HG03460 (cell line): ENCODE measurements at regions not wholly inside any gene's neighbourhood (a gene's known extent, or its start where the extent isn't known, plus 50 kb on each side); places are given as distances from the start of the nearest gene placed in this dataset.

Source experiments
- ATAC-seq: cut with Tn5 transposase; IDR thresholded peaks from one replicate; pipeline ENCODE4 v1.9.1; 2021; ENCODE audit not compliant: unreplicated experiment

GRCh38 chr9:108724122-108724521 lies 131.7 kb downstream of the ACTL7B start:
- no peak for ATAC-seq

DNA sequence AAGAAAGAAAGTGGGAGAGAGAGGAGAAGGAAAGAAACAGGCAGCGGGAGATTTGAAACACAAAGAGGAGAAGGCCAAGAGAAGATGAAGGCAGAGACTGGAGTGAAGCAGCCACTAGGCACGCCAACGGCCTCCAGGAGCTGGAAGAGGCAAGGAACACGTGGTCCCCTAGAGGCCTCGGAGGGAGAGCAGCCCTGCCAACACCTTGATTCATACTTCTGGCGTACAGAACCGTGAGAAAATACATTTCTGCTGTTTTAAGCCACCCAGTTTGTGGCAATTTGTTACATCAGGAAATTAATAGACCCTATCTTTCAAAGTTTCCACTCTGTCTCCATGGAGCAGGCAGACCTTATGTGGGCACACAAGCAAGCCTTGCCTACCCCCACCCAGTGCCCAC lies 133.4 kb downstream of the ACTL7B start:
- ATAC-seq = no peak

DNA sequence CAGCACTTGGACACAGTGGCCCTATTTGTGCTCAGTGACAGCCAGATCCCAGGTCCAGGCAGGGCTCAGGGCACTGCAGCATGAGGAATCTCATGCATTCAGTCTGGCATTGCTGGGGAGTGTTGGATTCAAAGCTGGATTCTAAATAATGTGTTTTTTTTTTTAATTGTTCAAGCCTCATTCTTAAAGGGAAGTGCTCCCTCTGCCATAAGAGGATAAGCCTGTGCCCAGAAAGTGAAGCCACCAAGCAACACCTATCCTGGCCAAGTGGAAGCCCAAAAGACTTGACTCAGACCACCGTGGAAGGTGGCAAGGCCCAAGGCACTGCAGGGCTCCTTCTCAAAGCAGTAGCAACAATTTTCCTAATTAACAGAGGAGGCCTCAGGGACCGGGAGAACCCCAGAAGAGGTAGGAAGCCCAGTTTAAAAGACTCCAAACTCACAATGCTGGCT lies 135.6 kb downstream of the ACTL7B start:
- ATAC-seq = no peak

DNA sequence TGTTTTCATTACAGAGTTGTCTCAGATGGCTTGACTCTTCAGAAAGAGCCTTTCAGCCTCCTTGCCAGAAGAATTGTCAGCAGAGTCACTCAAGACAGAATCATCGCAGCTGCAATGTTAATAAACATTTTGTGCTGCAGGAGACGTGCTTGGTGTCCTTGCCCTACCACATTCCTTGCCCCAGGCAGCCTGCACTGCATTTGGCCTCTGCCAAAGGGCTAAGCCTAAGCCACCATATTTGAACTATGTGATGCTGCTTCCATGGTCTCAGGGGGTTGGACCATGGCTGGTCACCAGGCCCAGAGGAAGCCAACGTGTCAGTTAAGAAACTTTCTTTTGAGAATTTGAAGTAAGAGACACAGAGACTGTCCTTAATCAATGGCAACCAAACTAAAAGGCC lies 145.4 kb downstream of the ACTL7B start:
- no peak for ATAC-seq

GRCh38 chr9:108709997-108710396 lies 145.8 kb downstream of the ACTL7B start:
- no peak for ATAC-seq

GRCh38 chr9:108709126-108709525 lies 146.7 kb downstream of the ACTL7B start:
- ATAC-seq = no peak

DNA sequence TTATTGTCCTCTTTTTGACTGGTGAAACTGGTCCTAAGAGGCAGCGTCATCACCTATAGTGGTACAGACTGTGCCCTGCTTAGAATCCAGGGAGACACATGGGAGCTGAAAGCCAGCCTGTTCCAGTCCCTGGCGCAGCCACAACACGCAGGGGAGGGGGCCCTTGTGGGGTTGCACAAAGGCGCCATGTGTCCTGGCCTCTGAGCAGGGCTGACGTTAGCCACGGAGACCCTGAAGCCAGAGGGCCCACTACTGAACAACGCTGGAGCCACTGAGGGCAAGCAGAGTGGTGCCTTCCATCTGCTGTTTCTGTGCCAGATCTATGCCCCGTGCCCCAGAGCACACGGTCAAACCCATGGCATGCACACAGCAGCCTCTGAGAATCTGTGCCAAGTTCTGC lies 147.3 kb downstream of the ACTL7B start:
- no peak for ATAC-seq

DNA sequence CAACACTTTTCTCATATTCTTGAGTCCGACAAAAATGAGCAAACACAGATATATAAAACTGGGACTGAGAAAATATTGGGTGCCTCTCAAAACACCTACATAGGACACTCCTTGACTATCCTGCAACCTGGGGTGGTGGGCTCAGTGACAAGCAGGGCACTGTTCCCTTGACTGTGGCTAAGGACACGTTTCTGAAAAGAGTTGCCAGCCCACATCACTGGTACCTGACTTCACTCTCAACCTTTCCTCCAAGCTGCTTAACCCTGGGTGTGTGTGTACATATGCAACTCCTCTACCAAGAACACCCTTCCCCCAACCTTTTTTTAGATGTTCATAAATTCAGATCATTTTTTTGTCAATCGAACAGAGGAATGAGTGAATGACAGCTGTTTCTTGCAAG lies 148.7 kb downstream of the ACTL7B start:
- no peak for ATAC-seq

GRCh38 chr9:108704156-108704852 lies 151.5 kb downstream of the ACTL7B start:
- ATAC-seq = no peak

DNA sequence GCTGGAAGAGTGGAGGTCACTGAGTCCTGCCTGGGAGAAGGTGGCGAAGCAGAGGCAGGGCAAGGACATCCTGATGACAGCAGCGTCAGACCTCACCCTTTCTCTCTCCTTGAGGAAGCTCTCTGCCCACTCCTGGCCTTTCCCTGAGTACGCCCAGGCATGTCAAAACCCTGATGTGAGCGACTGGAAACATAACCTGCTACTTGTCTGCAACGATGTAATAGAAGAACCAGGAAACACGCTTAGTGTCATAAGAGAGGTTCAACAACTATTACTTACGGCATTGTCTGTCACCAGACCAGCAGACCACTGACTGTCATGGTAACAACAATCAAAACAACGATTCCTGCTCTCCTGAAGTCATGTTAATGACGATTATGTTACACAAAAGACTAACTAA lies 152.4 kb downstream of the ACTL7B start:
- no peak for ATAC-seq

DNA sequence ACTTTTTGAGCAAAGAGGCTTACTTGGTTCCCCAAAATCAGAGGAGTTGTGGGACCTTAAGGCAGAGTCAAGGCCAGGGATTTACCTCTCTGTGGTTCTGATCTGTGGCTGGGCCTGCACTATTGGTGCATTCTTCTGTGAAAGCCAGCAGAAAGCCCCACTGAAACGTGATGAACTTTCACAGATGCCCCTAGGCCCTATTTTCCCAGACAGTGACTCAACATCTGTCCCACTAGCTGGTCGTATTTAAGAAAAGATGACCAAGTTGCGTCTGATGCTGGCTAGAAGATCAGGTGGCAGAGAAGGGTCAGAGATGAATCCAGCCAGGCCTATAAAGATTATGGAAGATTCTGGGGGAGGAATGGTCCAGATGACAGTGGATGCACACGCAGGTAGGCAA lies 153.1 kb downstream of the ACTL7B start:
- no peak for ATAC-seq

DNA sequence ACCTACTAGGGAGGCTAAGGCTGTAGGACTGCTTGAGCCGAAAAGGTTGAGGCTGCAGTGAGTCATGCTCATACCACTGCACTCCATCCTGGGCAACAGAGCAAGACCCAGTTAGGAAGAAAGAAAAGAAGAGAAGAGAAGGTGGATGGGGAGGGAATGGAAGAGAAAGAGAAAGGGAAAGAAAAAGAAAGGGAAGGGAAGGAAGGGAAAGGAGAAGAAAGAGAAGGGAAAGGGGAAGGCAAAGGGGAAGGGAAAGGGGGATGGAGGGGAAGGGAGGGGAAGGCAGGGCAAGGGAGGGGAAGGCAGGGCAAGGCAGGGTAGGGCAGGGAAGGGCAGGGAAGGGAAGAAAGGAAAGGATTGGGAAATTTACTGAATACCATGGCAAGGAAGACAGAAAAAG lies 157.0 kb downstream of the ACTL7B start:
- ATAC-seq = no peak

GRCh38 chr9:108698231-108698630 lies 157.6 kb downstream of the ACTL7B start:
- no peak for ATAC-seq

DNA sequence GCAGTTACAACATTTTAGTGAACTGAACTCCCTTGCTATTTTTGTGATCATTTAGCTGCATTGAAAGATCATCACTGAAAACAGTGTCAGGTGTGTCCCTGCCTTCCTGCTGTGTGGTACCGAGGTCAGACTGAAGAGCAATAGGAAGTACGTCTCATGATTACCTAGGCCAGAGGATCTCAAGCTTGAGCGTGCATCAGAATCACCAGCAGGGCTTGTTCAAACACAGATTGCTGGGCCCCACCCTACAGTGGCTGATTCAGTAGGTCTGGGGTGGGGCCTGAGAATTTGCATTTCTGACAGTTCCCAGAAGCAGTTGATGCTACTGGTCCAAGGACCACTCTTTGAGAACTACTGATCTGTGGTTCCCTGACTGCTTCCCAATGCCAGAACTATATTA lies 159.6 kb downstream of the ACTL7B start:
- no peak for ATAC-seq

DNA sequence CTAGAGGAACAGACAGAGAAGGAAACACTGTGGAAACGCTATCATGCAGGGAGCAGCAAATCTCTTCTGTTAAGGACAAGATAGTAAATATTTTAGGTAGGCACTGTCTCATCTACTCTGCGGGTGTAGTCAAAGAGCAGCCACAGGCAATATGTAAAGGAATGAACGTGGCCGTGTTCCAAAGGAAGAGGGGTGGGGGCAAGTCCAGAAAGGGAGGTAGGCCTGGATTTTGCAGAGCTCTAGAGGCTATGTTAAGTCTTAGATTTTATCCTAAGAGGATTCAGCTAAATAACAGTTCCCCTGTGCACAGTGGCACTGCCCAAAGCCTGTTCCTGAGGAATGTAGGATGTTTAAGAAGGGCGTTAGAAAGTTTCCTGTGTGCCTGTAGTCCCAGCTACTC lies 161.6 kb downstream of the ACTL7B start:
- no peak for ATAC-seq

DNA sequence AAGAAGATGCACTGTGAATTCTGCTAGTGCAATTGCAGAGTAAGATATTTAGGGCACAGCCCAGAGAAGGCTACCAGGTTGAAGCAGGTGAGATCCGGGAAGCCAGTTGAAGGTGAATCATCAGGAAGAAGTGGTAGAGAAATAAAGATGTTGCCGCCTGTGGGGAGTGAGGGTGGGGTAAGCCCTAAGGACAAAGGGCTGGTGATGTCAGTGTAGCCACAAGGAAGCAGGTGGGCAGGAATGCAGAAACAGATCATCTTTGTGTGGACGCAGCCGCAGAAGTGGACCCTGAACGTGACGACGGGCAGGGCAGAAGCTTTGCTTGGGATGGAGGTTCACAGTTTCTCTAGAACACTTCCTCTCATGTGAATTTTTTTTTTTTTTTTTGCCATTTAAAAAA lies 164.2 kb downstream of the ACTL7B start:
- ATAC-seq = no peak

- ATAC-seq = no peak
Observed at GRCh38 chr9:108688676-108689075, 167.1 kb downstream of the ACTL7B start.

DNA sequence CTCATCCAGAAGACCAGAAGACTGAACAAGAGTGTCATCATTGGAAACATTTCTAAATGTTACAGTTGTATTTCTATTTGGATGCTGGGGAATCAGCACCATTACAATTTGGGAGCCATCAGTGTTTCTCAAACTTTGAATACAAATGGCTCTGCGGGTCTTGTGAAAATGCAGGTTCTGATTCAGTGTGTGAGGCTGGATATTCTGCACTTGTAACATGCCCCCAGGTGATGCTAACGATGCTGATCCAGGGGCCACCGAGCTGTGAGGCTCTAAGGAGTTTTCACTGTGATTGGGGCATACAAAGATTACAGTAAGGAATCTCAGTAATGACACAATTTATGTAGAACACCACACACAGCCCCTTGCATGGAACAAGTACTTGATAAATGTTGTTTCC lies 167.7 kb downstream of the ACTL7B start:
- ATAC-seq = no peak

DNA sequence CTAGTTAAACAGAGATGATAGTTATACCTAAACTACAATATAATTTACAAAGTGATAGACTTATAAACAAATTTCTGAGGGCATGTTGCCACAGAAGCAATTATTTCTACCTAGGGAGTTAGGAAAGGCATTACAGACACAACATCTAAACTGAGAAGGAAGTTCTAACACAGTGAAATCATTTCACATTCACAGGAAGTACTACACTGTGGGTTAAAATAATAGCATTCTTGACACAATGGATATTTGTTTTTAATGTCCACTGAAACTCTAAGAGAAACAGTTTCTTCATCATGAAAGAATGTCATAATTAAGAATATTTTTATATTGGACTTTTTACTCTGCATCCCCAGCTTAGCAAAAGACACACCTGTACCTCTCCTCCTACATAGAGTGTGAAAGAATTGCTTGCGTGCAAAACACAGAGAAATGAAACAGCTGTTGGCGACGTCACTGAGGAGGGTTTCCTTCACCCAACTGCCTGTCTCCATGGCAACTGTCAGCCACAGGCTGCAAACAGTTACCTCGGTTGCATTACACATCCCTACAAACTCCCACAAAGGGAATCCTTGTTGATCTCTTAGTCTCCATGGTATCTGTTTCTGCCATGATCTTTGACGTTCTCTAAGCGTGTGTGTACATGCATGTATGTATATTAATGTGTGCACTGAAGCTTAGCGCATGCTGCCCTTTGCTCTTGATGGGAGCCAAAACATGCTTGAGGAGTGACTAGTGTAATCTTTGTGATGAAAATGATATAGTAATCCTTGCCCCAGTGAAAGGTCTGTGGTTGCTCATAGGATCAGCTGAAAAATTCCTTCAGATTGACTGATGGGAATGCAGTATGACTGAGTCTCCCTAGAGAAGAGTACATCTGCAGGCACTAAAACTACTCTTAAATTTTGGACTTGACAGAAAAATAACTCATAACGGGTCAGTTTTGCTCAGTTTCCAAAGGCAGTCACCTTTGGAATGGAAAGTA lies 168.5 kb downstream of the ACTL7B start:
- ATAC-seq = no peak

DNA sequence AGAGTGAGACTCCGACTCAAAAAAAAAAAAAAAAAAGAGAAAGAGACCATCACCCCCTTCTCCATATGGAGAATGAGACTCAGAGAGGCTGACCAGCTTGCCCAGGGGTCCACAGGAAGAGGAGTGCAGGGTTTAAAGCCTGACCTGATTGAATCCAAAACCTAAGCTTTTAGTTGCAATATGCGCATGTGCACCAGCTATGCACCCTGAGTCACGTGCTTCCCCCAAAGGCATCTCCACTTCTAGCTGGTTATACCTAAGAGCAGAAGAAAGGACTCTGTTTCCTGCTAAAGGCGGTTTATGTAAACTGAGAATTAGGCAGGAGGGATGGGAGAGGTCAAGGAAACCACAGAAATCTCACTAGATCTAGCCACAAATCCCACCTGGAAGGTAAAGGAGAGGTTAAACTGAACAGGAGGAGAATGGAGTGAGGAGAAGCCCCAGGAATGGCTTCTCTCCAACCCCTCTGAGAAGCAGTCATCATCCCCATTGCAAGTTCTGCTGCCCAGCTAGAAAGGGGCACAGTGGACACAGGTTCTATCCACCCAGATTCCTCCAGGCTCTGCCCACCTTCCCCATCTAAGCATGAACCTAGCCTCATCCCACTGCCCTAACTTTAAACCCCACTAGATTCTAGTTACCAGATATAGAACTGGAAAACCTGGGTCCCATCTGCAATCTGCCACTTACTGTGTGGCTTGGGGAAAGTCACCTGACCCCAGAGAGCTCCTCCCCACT lies 171.3 kb downstream of the ACTL7B start:
- ATAC-seq = no peak

- ATAC-seq = no peak
Observed at GRCh38 chr9:108683245-108683644, 172.5 kb downstream of the ACTL7B start.
